ENCODE measurements at regions not wholly inside any gene's neighbourhood (a gene's known extent, or its start where the extent isn't known, plus 50 kb on each side); places are given as distances from the start of the nearest gene placed in this dataset.

DNA sequence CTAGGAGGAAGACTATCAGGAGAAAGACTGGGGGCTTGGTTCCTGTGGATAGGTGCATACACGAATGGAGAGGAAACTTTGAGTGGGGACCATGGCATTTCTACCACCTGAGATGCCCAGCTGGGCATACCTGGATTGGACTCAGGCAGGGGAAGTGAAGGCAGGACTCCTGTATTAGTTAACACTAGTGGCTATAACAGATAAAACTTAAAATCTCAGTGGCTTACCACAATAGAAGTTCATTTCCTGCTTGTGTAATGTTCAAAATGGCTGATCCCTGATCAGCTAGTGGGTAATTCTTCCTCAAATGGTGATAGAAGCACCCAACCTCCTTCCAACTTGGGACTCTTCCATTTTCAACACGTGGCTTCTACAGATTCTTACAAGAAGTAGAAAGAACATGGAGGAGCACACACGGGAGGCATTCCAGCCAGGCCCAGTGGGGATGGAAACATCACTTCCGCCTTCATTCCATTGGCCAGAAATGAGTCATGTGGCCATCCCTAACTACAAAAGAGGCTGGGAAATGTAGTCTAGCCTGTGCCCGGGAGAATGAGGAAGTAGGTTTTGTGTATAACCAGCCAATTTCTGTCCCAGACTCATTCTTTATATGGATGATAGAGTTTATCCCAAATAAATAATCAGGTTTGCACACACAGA lies 112.1 kb downstream of the UTP18 start:
- Histone ChIP-seq H3K4me3 (peak overlapping the region; percentile 20), H3K27me3 (ENCODE audit: control insufficient read depth in 2 of 2, insufficient read depth in 2 of 2, low read length in 2 of 2) (peaks cover 0 to 7% of the 10 kb centered on the region in 2 experiments; a peak in 1 of 5 replicates), H4K20me1 (replicated peaks; ENCODE audit: control insufficient read depth, insufficient read depth, low read length) (no peaks in the 10 kb centered on the region), H3K4me2 (ENCODE audit: insufficient read depth, low read length) (peak overlapping the region; percentile 81), H2AFZ (ENCODE audit: low read depth, low read length) (peak overlapping the region; percentile 95), H3K9me3 (replicated peaks; ENCODE audit: control insufficient read depth, insufficient read depth, low read depth, low read length) (peaks cover 6% of the 10 kb centered on the region; the same call in 1 of the 2 replicates), H3K9ac (ENCODE audit: insufficient read depth in 1 of 2, low read depth in 2 of 2, low read length in 2 of 2) (peak overlapping the region in 1 of 2 experiments; percentile 16; a peak in 2 of 4 replicates), H3K79me2 (ENCODE audit: control insufficient read depth, insufficient read depth, low read length) (no peaks in the 10 kb centered on the region), H3K27ac (ENCODE audit: extremely low read depth, low read depth, low read length) (peak overlapping the region; percentile 53; the same call in 2 of the 3 replicates), H3K4me1 (replicated peaks in 1 of 2; ENCODE audit: control insufficient read depth in 2 of 2, insufficient read depth in 2 of 2, low read length in 2 of 2) (no peaks in the 10 kb centered on the region; a peak in 1 of 5 replicates), H3K36me3 (ENCODE audit: control insufficient read depth, insufficient read depth, low read length) (no peaks in the 10 kb centered on the region), H3K9me1 (ENCODE audit: control insufficient read depth, insufficient read depth, low read length) (peaks cover 4% of the 10 kb centered on the region)
- FAIRE-seq (peak; percentile 95), ATAC-seq (peak; percentile 99), DNase-seq (ENCODE audit: extremely low read depth in 1 of 4, low spot score in 3 of 4) (peak; percentile 82 to 88 (median 88))
- TSS peak; percentile 91 for BruUV-seq (replicated peaks)
- CTCF ChIA-PET (ENCODE audit: low intra/inter-chr PET ratio) = interaction anchor here (0.5 to 2.2 kb wide), 3 partner anchors 163 to 739 kb away, joined by 3 to 11 read pairs (median 5); no protein-coding TSS in a partner anchor
- WGBS (ENCODE audit: insufficient coverage, low coverage, missing lambda C conversion rate) = 20% methylated on average over 5 of the region's 5 CpGs
- intact Hi-C loops (cut with micrococcal nuclease) (loop anchor here (5.0 to 10.0 kb wide), 2 partner anchors 60 to 732 kb away; no protein-coding TSS in a partner anchor), in situ Hi-C loops (cut with MboI) (no loop called here)
- POLR2A ChIA-PET = no interaction called here
- TF ChIP-seq, protein P1, sequence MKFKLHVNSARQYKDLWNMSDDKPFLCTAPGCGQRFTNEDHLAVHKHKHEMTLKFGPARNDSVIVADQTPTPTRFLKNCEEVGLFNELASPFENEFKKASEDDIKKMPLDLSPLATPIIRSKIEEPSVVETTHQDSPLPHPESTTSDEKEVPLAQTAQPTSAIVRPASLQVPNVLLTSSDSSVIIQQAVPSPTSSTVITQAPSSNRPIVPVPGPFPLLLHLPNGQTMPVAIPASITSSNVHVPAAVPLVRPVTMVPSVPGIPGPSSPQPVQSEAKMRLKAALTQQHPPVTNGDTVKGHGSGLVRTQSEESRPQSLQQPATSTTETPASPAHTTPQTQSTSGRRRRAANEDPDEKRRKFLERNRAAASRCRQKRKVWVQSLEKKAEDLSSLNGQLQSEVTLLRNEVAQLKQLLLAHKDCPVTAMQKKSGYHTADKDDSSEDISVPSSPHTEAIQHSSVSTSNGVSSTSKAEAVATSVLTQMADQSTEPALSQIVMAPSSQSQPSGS (CRISPR knock-in tag; IDR thresholded peaks at IDR 0.05) = no peak
- TF ChIP-seq, protein P2, sequence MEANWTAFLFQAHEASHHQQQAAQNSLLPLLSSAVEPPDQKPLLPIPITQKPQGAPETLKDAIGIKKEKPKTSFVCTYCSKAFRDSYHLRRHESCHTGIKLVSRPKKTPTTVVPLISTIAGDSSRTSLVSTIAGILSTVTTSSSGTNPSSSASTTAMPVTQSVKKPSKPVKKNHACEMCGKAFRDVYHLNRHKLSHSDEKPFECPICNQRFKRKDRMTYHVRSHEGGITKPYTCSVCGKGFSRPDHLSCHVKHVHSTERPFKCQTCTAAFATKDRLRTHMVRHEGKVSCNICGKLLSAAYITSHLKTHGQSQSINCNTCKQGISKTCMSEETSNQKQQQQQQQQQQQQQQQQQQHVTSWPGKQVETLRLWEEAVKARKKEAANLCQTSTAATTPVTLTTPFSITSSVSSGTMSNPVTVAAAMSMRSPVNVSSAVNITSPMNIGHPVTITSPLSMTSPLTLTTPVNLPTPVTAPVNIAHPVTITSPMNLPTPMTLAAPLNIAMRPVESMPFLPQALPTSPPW (CRISPR knock-in tag; IDR thresholded peaks at IDR 0.05) = peak; percentile 43; the same call in 1 of the 2 replicates
- TF ChIP-seq FOSL1 (tag; conservative IDR thresholded peaks at IDR 0.05) = peak; percentile 11; the same call in 1 of the 2 replicates
- TF ChIP-seq SMAD1 (IDR thresholded peaks at IDR 0.05; ENCODE audit: low read depth, low read length, partially characterized antibody) = no peak
- peak; percentile 53; the same call in 1 of the 2 replicates for TF ChIP-seq MBD2 (IDR thresholded peaks at IDR 0.05; ENCODE audit: borderline replicate concordance, low read depth)
- no peak for TF ChIP-seq POU5F1 (IDR thresholded peaks at IDR 0.05; ENCODE audit: borderline replicate concordance, low read depth, low read length, partially characterized antibody)
- TF ChIP-seq, protein P3, sequence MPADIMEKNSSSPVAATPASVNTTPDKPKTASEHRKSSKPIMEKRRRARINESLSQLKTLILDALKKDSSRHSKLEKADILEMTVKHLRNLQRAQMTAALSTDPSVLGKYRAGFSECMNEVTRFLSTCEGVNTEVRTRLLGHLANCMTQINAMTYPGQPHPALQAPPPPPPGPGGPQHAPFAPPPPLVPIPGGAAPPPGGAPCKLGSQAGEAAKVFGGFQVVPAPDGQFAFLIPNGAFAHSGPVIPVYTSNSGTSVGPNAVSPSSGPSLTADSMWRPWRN (IDR thresholded peaks at IDR 0.05; ENCODE audit: low read depth) = no peak
- no peak for TF ChIP-seq RFX7 (CRISPR knock-in tag; IDR thresholded peaks at IDR 0.05)
- TF ChIP-seq ZNF696 (CRISPR knock-in tag; conservative IDR thresholded peaks at IDR 0.05) = no peak
- peak; percentile 60; the same call in 1 of the 2 replicates for TF ChIP-seq CBX1 (IDR thresholded peaks at IDR 0.05; ENCODE audit: low read depth)
- TF ChIP-seq HDAC1 (IDR thresholded peaks at IDR 0.05) = no peak
- TF ChIP-seq SETDB1 (IDR thresholded peaks at IDR 0.05; ENCODE audit: low read length) = no peak
- no peak; a peak in 1 of 4 replicates for TF ChIP-seq RAD21 (CRISPR knock-in tag; conservative IDR thresholded peaks at IDR 0.05 in 1 of 2, IDR thresholded peaks at IDR 0.05 in 1 of 2)
- TF ChIP-seq, protein P4, sequence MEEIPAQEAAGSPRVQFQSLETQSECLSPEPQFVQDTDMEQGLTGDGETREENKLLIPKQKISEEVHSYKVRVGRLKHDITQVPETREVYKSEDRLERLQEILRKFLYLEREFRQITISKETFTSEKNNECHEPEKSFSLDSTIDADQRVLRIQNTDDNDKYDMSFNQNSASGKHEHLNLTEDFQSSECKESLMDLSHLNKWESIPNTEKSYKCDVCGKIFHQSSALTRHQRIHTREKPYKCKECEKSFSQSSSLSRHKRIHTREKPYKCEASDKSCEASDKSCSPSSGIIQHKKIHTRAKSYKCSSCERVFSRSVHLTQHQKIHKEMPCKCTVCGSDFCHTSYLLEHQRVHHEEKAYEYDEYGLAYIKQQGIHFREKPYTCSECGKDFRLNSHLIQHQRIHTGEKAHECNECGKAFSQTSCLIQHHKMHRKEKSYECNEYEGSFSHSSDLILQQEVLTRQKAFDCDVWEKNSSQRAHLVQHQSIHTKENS (CRISPR knock-in tag; IDR thresholded peaks at IDR 0.05) = no peak
- no peak for TF ChIP-seq ZNF764 (CRISPR knock-in tag; IDR thresholded peaks at IDR 0.05; ENCODE audit: low read depth)
